ENCODE measurements at regions not wholly inside any gene's neighbourhood (a gene's known extent, or its start where the extent isn't known, plus 50 kb on each side); places are given as distances from the start of the nearest gene placed in this dataset.

DNA sequence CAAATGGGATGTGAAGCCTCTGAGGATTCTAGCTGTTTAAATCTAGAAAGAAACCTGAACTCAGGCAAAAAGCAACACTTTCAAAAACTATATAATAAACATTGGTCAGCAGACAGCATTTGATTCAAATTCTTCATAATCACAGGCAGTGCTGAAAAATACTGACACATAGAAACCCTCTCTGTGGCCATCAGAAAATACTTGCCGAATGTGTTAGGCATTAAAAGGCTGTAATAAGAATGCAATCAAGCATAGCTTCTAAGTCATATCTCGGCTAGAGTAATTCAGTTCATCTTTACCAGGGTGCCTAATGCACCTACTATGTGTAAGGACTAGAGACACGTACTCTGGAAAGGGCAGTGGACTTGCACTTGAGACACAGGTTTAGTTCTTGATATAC is 405.3 kb upstream of the SGCD start:
- TF ChIP-seq SIN3A (IDR thresholded peaks at IDR 0.05; ENCODE audit: borderline replicate concordance, insufficient read depth, low read length) = no peak
- no peak for TF ChIP-seq FOXP2 (optimal IDR thresholded peaks at IDR 0.05; ENCODE audit: borderline replicate concordance, extremely low read depth, extremely low read length, insufficient read depth)
- TF ChIP-seq REST (IDR thresholded peaks at IDR 0.05; ENCODE audit: insufficient read depth in 1 of 2, low read depth in 2 of 2, low read length in 2 of 2) = no peak
- no peak for TF ChIP-seq POLR2AphosphoS5 (IDR thresholded peaks at IDR 0.05; ENCODE audit: low read depth, low read length)
- no peak for TF ChIP-seq TAF1 (IDR thresholded peaks at IDR 0.05; ENCODE audit: borderline replicate concordance, insufficient read depth, low read length)

- TF ChIP-seq POLR2AphosphoS5 (IDR thresholded peaks at IDR 0.05; ENCODE audit: low read depth, low read length) = no peak
- TF ChIP-seq TAF1 (IDR thresholded peaks at IDR 0.05; ENCODE audit: borderline replicate concordance, insufficient read depth, low read length) = no peak
- TF ChIP-seq FOXP2 (optimal IDR thresholded peaks at IDR 0.05; ENCODE audit: borderline replicate concordance, extremely low read depth, extremely low read length, insufficient read depth) = no peak
- TF ChIP-seq REST (IDR thresholded peaks at IDR 0.05; ENCODE audit: insufficient read depth in 1 of 2, low read depth in 2 of 2, low read length in 2 of 2) = no peak
- TF ChIP-seq SIN3A (IDR thresholded peaks at IDR 0.05; ENCODE audit: borderline replicate concordance, insufficient read depth, low read length) = no peak
Observed at GRCh38 chr5:155923784-155924183, 403.2 kb upstream of the SGCD start.

GRCh38 chr5:155926031-155926430 is 400.9 kb upstream of the SGCD start:
- TF ChIP-seq POLR2AphosphoS5 (IDR thresholded peaks at IDR 0.05; ENCODE audit: low read depth, low read length) (no peak), SIN3A (IDR thresholded peaks at IDR 0.05; ENCODE audit: borderline replicate concordance, insufficient read depth, low read length) (no peak), TAF1 (IDR thresholded peaks at IDR 0.05; ENCODE audit: borderline replicate concordance, insufficient read depth, low read length) (no peak), FOXP2 (optimal IDR thresholded peaks at IDR 0.05; ENCODE audit: borderline replicate concordance, extremely low read depth, extremely low read length, insufficient read depth) (no peak), REST (IDR thresholded peaks at IDR 0.05; ENCODE audit: insufficient read depth in 1 of 2, low read depth in 2 of 2, low read length in 2 of 2) (no peak)

GRCh38 chr5:155926766-155927165 is 400.2 kb upstream of the SGCD start:
- TF ChIP-seq FOXP2 (optimal IDR thresholded peaks at IDR 0.05; ENCODE audit: borderline replicate concordance, extremely low read depth, extremely low read length, insufficient read depth) (no peak), SIN3A (IDR thresholded peaks at IDR 0.05; ENCODE audit: borderline replicate concordance, insufficient read depth, low read length) (no peak)

GRCh38 chr5:155929112-155929511 is 397.9 kb upstream of the SGCD start:
- TF ChIP-seq REST (IDR thresholded peaks at IDR 0.05; ENCODE audit: insufficient read depth in 1 of 2, low read depth in 2 of 2, low read length in 2 of 2) = no peak
